Sciatic nerve (tissue), 2 donors: ENCODE measurements at regions not wholly inside any gene's neighbourhood (a gene's known extent, or its start where the extent isn't known, plus 50 kb on each side); places are given as distances from the start of the nearest gene placed in this dataset.
"Not testable (repeated sequence)": the region's sequence is repeated elsewhere in the genome, so short reads cannot be mapped to it uniquely, and the experiment has no call there.

ENCODE experiments used
- ATAC-seq: fragments of 200-7000 bp; cut with Tn5 transposase; one replicate; pipeline ENCODE4 v1.9.1; 2020; ENCODE audit warnings: mild to moderate bottlenecking, moderate library complexity
- DNase-seq: peaks from one replicate; pipeline ENCODE4 v3.0.0-alpha.2; 2020; ENCODE audit warnings: low spot score
- intact Hi-C: fragments of 100-400 bp; cut with DNase I; formaldehyde crosslinking; loops from one replicate; pipeline ENCODE4 v1.14.2; 2022
- donor health status: DM: no; HTN: no; CAD: no.
- donor health status: DM: no; HTN: no; CAD: no.

DNA sequence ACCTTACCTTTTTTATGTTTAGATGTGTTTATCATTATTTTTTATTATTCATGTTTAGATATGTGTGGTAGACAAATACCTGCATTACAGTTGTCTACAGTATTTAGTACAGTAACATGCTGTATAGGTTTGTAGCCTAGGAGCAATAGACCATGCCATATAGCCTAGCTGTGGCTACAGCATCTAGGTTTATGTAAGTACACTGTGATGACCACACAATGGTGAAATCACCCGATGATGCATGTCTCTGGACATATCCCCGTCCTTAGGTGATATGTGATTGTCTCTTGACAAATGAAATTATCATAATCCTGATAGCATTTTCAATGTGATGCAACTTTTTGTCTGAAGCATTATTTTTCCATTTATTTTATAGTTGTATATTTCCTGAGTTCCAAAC is 121.2 kb downstream of the DISP1 start:
- ATAC-seq = no peak
- intact Hi-C loops = no loop called here
- no peak for DNase-seq

DNA sequence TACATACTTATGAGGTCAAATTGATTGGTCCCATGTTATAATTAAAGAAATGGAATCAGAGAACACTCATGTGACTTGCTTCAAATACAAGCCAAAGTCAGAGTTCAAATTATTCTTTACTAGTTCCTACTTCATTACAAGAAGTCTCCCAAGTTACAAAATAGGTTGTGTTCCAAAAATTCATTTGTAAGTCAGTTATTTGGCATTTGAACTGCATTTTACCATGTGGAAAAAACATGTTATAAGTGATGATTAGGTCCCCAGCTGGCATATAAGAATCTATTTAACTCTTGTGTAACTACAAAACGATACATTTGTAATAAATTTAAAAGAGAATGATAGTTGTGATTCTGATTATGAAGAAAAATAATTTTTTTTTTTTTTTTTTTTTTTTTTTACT is 124.1 kb downstream of the DISP1 start:
- no peak for DNase-seq
- ATAC-seq = no peak
- intact Hi-C loops = no loop called here

DNA sequence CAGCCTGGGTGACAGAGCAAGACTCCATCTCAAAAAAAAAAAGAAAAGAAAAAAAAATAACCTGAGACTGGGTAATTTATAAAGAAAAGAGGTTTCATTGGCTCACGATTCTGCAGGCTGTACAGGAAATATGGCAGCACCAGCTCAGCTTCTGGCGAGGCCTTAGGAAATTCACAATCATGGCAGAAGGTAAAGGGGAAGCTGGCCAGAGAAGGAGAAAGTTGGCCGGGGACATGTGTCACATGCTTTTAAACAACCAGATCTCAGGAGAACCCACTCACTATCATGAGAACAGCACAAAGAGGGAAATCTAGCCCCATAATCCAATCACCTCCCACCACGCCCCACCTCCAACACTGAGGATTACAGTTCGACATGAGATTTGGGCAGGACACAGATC is 125.3 kb downstream of the DISP1 start:
- ATAC-seq = no peak
- intact Hi-C loops = no loop called here

DNA sequence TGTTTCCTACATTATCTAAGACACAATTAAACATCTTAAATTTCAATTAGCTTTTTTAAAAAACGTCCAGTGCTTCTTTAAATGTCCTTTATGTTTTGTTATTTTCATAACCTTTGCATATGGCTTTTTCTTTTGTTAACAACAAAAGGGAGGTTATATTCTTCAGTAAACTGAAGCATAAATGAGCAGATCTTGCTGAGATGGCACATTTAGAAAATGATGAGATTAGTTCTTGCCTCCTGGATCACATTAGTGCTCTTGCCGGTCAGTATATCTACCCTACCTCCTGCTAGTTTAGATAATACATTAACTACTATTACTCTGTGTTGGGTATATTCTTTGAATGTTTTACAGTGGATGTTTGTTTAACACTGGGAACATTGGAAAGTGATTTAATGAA is 126.1 kb downstream of the DISP1 start:
- ATAC-seq = no peak
- no peak for DNase-seq
- intact Hi-C loops = no loop called here

More for the DNA sequence above, 125.3 kb downstream of the DISP1 start:
- DNase-seq = no peak

DNA sequence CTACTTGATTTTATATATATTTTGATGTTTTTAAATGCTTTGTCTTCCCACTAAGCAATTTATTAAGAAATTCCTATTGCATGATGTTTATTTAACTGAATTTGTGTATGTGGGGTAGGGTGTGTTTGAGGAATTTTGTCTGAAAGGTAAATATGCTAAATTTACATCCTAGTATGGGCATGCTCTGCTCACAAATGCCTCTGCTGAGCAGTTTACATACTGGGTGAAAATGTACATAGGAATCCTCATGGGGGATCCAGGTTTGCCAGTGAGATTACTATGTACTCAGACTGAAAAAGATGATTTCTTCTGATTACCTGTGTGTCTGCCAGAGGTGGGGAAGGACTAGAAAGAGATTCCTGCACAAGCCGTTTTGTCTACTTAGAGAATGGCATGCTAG is 126.6 kb downstream of the DISP1 start:
- no peak for ATAC-seq

DNA sequence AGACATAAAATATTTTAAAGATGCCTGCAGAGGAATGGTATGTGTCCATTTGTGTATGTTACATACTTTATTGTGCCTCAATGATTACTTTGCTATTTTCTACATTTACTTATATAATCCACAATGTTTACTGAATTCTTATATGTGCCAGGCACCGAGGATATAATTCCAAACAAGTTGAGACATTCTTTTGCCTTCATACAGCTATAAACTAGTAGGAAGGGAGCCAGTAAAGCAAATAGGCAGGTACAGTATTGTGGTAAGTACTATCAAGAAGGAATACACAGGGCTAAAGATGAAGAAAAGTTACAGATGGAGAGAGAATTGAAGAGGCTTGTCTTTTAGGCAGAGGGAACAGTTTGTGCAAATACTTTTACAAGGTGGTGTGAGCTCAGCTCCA is 131.6 kb downstream of the DISP1 start:
- DNase-seq (no peak), ATAC-seq (no peak)
- intact Hi-C loops = no loop called here

More for the DNA sequence above, 126.6 kb downstream of the DISP1 start:
- intact Hi-C loops = no loop called here
- DNase-seq = no peak

DNA sequence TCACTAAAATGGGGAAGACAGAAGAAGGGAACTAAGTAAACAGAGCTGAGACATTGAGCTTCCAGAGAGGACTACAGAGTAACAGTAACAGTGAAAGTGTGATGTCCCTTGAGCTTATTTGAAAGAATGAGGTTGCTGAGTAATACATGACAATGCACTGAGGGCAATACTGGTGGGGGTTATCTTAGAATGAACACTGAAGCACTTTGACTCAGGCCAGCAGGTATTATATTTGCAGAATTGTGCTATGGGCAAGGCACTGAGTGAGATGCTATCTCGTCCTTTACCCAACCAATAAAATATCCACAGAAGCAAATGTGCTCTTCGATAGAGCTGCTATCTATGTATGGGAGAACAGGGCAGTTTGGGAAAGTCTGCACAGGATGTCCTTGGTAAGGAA is 133.2 kb downstream of the DISP1 start:
- intact Hi-C loops = no loop called here
- no peak for ATAC-seq

DNA sequence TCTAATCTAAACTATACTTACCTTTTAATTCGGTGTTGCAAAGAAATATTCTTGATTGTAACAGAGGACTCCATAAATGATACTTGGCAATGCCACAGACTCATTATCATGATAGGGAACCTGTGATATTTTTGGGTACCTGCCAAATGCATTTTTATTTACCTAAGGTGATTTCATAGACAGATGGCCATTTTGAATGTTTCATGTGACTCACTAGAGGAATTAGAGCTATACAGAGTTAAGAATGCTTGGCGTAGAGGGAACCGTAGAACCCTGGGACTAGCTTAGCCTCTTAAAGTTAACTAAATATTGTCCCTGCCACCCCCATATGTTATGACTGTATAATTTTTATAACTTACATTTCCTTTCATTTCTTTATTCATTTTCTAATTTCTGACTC is 136.1 kb downstream of the DISP1 start:
- ATAC-seq (no peak), DNase-seq (no peak)
- intact Hi-C loops = no loop called here

More for the DNA sequence above, 133.2 kb downstream of the DISP1 start:
- DNase-seq = no peak

DNA sequence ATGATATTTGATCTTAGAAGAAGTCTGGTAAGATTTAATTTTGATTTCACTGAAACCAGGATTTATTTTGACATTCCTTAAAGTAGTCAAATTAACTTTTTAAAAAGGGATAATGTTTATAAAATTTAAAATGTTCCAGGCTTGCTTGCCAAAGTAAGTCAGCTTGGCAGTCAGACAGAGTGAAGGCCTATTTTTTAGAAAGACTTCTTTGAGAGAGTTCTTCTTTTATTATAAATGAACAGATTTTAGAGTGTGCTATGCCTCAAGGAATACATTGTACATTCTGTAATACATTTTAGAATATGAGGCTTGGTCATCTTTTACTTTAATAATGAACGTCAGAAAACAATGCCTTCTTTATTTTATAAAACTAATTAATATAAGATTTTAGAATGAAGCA is 138.7 kb downstream of the DISP1 start:
- intact Hi-C loops = no loop called here
- no peak for ATAC-seq
- DNase-seq = no peak

DNA sequence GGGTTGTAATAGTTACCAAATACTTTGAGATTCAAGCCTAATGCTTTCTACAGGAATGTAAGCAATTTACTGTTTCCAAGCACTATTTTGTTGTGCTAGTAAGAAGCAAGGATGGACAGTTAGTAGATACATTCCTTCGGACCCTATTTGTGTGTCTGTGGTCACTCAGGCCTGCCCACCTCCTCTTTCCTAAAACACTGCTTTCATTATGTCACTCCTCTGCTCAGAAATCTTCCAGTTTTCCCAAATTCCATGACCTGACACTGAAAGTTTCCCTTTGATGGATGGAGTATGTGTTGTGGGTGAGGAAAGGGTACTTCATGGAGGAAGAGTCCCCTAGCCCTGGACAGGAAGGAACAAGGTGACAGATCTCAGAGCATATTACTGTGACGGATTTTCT is 141.1 kb downstream of the DISP1 start:
- intact Hi-C loops = no loop called here
- DNase-seq = no peak
- no peak for ATAC-seq

DNA sequence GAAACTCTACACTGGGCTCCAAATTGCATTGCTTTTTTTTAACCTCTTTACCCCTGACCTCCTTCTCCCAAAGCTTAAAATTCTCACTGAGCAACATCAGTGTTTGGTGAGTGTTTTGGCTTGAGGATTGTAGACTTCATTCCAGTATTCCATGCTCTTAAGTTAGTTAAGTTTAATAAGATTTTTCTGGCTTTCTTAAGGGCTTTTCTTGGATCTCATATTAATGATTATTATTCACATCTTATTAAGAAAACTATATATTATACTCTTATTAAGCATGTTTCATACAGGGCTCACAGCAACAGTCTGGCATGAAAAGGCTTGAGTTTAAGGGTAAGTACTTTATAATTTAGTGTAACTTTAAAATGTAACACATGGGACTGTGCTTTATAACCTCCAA is 141.8 kb downstream of the DISP1 start:
- no peak for DNase-seq
- intact Hi-C loops = no loop called here

DNA sequence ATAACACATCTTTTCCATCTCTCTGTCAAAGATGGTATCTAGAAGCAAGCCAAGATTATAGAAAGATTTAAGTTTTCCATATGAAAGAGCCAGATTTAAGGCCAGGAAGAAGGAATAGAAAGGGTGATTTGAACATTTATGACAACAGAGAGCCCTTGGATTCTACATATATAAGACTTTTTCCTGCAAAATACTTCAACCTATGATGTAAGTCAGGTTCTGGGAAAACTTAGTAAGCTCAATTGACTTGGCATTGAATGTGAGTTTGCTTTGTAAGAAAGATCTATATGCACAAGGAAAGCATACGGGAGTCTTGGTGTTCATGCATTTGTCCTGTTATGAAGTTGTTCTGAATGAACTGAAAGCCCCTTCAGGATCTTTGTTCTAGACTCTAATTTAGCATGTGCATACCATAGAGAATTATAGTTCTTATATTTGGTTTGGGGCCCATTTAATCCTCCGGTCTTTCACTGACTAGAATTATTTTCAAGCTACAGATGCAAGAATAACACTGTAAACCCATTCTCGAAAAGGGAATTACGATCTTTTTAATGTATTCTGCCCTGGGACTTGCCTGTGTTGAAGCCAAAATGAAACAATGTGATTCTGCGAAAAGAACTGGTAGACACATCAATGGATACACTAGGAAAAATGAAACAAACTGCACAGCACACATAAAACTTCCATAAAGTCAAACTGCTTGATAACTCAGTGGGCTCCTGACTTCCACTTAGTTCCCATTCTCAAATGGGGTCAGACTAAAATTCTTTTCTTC is 152.8 kb downstream of the DISP1 start:
- intact Hi-C loops = no loop called here
- DNase-seq = no peak
- ATAC-seq = no peak

More for the DNA sequence above, 141.8 kb downstream of the DISP1 start:
- ATAC-seq = no peak

DNA sequence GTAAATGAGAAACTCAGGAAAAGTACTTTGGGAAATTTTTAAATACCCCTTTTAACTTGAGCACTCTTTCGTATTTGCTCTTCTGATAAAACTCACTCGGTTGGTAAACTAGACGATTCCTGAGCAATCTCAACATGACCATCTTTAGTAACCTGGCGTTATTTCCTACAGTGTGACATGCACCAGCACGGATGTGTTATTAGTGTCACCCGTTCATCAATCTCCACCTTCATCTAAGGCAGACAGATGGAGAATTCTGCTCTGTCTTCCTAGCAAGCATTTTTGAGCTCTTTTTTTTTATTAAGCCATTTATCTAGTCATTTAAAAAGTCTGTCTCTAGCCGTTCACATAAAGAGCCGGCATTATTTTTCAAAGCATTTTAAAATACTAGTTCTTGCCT is 155.2 kb downstream of the DISP1 start:
- intact Hi-C loops = no loop called here

DNA sequence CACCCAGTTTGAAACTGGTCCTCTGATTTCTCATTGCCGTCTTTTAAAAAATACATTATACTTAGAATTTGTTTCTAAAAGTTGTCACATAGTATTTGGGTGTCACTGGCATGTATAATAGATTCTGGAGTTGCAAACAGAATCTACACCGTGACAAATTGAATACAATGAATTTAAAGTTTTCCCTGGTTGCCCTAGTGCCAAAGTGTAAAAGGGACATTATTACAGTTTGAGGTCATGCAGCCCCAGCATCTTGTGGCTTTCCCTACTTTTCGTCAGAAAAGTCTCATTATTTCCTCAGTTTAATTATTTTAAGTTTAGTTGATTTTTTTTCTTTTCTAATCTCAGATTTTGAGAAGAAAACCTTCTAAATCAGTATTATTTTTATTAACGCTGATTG is 155.9 kb downstream of the DISP1 start:
- DNase-seq = no peak
- ATAC-seq = no peak
- intact Hi-C loops = no loop called here

More for the DNA sequence above, 155.2 kb downstream of the DISP1 start:
- DNase-seq (no peak), ATAC-seq (no peak)

DNA sequence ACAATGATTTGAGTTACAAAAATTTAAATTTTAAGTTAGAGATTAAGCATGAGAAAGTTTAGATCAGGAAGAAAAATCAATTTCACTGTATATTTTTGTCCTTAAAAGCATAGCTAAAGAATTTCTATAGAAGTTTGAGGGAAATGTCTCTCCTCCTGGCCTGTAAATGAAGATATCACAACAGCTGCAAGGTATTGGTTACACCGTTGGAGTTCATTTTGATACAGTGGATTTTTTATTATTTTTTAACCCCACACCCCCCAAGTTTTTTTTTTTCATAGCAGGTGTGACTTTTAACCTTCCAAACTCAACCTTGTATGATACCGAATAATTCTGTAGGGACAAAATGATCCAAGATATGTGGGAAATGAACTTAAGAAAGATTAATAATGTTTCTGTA is 156.3 kb downstream of the DISP1 start:
- DNase-seq = no peak
- ATAC-seq = no peak
- intact Hi-C loops = no loop called here

DNA sequence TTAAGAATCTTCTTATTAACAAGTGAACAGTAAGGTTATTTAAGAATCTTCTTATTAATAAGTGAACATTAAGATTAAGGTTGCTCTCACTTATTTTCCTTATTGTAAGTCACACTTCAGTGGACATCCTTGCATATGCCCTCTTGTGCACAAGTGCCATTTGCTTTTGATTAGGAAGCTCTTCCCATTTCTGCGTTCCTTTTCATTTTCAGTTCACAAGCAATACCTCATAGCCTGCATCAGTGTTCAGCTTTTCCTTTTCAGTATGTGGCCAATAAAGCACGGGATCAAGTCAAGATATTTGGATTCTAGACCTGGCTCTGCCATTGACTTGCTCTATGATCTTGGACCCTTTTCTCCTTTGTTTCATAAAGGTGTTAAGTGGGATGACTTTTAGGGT is 158.7 kb downstream of the DISP1 start:
- no peak for ATAC-seq
- DNase-seq = no peak
- intact Hi-C loops = no loop called here

DNA sequence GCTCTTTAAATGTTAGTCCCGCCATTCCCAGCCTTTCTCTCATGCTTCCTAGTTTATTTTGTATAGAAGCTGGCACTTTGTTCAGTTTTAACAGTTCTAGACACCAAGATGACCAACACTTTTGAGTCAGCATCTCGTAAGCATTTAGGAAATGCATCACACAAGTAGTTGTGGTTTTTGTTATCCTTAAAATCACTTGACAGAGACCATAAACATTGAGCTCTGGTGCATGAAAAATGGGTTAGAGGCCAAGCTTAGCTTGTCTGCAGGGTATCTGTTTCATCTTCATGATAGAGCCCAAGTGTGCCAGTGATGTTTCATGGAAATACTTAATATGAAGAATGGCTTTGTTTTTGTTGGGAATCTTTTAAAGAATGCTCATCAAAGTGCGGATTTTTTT is 159.7 kb downstream of the DISP1 start:
- ATAC-seq (no peak), DNase-seq (no peak)
- intact Hi-C loops = no loop called here

DNA sequence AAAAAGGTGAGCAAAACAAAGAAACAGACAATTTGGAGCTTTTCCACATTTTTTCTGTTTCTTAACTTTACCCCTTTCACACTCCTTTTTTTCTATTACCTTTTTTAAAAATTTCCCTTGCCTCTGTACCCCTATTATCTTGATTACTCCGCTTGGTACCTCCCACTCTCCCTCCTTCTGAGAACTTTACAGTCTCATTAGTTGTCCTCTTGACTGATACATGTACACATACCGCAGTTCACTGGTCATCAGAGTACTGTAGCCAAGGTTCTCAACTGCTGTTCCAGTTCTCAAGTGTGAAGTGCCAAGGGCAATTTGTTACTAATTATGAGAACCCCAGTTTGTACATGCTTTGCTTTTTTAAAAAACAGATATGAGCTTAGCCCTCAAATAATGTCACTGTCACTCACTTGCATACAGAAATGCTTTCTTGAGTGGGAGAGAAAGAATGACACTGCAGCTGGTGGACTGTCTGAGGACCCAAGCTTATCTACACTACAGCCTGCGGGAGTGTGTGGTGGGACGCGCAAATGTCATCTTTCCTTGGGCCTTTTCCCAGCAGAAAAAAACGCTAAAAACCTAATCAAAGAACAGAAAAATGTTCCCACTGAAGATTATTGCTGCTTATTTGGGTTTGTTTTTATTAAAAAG is 160.8 kb downstream of the DISP1 start:
- DNase-seq = no peak
- intact Hi-C loops = no loop called here
- peak; percentile 48 for ATAC-seq

DNA sequence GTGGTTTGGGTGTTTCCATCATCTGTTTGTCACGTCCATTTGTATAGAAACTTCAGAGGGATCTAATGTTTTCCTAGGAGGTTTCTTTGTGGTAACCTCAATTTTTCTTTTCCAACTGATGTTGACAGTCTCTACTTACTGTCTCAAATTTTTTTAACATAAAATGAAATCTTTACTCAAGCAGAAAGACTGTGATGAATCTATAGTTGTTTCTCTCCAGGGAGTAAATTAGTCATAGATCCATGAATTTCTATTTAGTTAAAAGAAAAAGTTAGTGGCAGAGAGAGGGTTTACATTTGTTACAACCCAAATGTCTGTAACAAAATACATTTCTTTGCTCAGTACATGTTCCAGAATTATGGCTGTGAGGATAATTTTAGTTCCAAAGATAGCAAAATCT is 161.6 kb downstream of the DISP1 start:
- DNase-seq (no peak), ATAC-seq (no peak)
- intact Hi-C loops = no loop called here

DNA sequence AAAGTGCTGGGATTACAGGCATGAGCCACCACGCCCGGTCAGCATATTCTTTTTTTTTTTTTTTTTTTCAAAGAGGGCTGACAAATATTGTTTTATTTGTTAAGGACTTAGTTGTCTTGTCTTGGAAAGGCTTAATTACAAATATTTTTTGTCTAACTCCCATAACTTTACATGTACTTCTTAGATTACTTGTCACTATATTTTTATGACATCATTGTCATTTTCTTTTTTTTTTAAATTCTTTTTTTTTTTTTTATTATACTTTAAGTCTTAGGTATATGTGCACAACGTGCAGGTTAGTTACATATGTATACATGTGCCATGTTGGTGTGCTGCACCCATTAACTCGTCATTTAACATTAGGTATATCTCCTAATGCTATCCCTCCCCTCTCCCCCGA is 162.5 kb downstream of the DISP1 start:
- ATAC-seq, intact Hi-C loops, DNase-seq: not testable (repeated sequence)

DNA sequence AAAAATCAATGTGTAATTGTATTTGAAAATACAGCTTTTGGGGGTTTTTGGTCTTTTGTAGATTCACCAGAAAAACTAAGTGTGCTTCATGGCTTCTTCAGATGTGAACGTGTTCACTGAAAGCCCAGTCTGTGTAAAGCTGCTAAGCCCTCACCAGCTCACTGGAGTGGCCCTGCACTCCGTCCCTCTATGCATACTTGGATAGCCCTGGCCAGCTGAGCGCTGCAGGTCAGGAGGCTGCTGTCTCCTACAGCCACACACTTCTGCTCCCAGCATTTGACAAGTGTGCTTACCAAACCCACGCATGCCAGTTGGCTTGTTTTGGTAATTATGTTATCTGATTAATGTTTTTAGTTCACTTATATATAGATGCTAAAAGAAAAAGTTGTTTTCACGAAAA is 163.5 kb downstream of the TLR5 start:
- ATAC-seq (no peak), DNase-seq (no peak)
- intact Hi-C loops = no loop called here
